IPS-NIHi11 (cell line): ENCODE measurements at regions not wholly inside any gene's neighbourhood (a gene's known extent, or its start where the extent isn't known, plus 50 kb on each side); places are given as distances from the start of the nearest gene placed in this dataset.
A peak's percentile ranks its signal among the peaks of the same experiment; 100 is the strongest.

Source experiments
- DNase-seq: peaks from one replicate; pipeline ENCODE4 v3.0.0; 2012; ENCODE audit warnings: mixed read lengths, low spot score

DNA sequence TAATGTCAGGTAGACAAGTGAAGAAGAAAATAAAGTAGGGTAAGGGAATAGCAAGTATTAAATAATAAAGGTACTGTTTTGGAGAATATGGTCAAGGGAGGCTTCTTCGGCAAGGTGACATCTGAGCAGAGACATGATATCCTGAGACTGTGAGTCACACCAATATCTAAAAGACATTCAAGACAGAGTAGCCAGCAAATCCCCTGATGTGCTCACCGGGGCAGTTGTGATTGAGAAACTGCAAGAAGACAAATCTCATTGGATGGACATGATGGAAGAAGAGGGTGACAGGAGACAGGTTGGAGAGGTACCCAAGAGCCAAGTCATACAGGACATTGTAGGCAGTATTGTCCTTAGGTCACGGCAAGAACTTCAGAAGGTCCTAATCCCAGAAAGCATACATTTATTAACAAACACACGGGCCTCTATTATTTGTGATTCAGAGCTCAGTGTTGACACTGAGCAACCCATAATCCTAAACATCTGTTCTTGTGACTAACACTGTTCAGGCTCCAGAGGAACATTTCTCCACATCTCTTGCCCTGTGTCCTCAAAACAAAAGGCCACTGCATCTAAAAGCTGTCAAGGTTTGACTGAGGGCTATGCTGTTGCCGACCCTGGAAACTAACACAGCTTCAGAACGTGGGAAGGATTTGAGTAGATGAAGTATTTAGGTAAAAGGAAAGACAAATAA lies 258.7 kb upstream of the CLINT1 start:
- DNase-seq = no peak

GRCh38 chr5:158116965-158117364 lies 258.0 kb upstream of the CLINT1 start:
- no peak for DNase-seq

GRCh38 chr5:158115468-158115867 lies 256.5 kb upstream of the CLINT1 start:
- no peak for DNase-seq

- DNase-seq = no peak
Observed at GRCh38 chr5:158108177-158108576, 249.2 kb upstream of the CLINT1 start.

- no peak for DNase-seq
Observed at GRCh38 chr5:158100373-158100888, 241.5 kb upstream of the CLINT1 start.

DNA sequence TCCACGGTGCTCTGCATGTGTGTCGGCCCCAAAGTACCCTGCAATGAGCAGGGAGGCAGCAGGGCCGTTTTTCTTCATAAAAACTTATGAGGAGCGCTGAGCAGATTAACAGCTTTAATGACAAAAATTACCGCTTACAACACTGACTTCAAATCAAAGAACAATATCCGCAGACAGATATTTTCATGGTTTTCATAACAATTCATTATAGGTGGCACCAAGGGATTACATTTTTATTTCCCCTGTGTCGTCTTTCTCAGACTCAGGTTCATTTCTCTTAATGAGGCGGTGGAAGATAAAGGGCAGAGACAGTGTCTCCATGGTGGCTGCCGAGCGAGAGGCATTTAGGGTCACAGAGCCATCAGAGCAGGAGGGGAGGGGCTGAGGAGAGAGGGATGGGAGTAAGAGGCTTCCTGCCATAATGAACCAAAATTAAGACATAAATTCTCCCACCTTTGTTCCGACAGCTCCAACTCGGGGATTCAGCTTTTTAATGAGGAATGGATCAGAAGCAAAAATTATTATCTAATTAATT lies 240.7 kb upstream of the CLINT1 start:
- no peak for DNase-seq

DNA sequence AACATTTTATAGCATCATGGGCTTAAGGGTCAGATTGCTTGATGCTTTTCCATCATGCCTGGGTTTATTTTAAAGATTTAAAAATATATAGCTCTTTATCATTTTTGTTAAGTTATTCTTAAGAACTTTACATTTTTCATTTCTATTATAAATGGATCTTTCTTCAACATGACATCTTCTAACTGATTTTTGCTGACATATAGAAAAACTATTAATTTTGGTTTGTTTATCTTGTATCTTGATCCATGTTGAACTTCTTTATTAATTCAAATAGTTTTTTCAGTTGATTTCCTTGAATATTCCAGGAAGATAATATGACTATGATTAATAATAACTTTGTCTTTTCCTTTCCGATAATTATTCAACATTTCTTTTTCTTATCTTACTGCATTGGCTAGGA lies 237.9 kb upstream of the CLINT1 start:
- no peak for DNase-seq

DNA sequence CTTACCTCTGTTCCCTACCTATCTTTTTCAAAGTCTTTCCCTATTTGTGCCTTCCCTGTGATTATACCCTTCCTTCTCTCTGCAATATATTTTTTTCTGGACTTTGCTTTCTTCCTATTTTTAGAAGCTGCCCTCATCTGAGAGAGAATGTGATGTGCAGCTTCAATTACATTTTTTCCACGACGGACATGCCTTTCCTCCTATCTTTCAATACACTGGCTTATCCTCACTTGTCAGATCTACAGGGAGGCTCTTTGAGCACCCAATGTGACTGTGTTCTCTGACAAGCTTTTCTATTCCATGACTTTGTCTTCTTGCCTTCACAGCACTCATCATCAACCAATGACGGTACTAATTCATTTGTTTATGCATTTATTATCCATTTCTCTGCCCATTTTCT lies 227.9 kb upstream of the CLINT1 start:
- DNase-seq = no peak

GRCh38 chr5:158084292-158084691 lies 225.3 kb upstream of the CLINT1 start:
- no peak for DNase-seq

GRCh38 chr5:158082696-158083287 lies 223.8 kb upstream of the CLINT1 start:
- DNase-seq = no peak

DNA sequence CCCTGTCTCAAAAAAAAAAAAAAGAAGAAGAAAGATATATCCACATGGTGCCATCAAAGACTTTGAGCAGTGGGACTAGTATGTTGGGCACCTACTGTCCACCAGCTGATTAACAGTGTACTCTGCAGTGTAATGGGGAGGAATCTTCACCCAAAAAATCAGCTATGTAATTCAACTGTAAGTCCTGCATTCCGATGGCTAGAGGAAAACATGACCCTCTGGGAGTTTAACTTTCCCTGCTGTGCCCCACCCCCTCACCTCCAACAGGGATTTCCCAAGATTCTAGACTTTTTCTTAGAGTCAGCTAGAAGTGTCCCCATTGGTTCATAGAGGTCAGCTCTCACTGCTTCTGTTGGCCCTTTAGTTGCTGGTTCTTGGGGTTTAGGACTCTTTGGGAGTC lies 221.2 kb upstream of the CLINT1 start:
- peak; percentile 43 for DNase-seq

GRCh38 chr5:158079097-158079496 lies 220.2 kb upstream of the CLINT1 start:
- no peak for DNase-seq

- DNase-seq = peak; percentile 81
Observed at GRCh38 chr5:158074992-158075769, 216.2 kb upstream of the CLINT1 start.

DNA sequence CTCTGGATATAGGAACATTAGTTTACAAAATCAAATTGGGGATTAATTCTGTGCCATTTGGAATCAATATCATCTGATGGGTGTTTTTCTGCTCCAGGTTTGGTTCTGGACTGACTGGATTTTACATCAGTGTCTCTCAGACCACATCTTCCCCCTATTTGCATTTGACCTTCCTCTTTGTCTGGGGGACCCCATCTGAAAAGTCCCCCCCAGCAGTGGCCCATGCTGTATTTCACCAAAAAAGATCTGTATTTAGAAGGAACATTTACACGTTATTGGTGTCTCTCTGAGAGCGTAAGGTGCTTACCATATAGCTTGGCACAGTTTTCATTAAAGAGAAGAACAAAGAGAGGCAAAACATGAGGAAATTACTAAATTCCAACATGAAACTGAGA lies 215.6 kb upstream of the CLINT1 start:
- DNase-seq = no peak

GRCh38 chr5:158070859-158071258 lies 211.9 kb upstream of the CLINT1 start:
- no peak for DNase-seq

GRCh38 chr5:158069838-158070237 lies 210.9 kb upstream of the CLINT1 start:
- DNase-seq = no peak

DNA sequence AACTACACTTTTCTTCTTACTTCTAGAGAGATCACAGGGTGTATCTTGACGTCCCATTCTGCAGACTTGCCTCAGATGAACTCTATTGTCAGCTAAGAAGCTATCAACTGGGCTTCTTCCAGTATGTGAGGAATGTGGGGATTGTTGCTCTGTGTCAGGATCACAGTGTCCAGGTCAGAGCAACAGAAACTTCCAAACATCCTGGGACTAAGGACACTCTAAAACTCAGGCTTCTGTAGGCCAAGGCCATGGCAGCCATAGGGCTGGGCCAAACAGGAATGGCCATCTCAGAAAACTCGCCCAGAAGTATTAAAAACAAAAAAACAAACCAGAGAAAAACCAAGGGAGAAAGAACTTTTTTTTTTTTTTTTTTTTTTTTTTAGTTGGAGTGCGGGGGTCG lies 210.0 kb upstream of the CLINT1 start:
- DNase-seq = no peak

- no peak for DNase-seq
Observed at GRCh38 chr5:158066076-158066475, 207.1 kb upstream of the CLINT1 start.

DNA sequence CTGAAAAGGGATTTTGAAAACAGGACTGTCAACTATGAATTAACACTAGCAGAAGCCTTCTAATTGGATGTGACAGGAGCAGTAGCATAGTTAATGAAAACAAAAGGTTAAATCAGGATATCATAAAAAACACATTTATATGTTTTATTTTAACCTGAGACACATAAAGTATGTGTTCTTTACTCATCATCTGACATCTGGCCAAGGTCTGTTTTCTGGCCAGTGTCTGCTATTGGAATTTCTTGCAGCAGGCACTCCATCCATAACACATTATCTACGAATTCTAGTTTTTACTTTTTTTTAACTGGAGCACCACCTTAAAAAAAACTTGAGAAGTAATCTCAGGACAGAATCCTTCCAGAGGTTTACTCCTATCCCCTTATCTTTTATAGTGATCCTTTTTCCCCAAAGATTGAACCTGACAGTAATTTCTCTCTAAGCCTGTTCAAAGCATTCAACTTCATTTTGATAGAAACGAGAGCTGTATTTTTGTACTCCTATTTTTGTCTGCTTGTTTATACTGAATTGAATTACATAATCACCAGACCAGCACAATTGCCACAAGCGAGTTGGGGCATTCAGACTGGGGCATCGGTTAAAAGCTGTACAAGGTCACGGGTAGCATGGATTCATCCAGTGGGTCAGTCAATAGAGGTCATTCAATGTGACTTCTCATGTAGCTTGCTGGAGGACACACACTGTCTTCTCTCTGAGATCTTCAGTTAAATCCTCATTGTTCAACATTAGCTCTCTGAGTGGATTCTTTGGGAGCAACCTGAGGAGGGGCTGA lies 205.6 kb upstream of the CLINT1 start:
- DNase-seq = no peak

DNA sequence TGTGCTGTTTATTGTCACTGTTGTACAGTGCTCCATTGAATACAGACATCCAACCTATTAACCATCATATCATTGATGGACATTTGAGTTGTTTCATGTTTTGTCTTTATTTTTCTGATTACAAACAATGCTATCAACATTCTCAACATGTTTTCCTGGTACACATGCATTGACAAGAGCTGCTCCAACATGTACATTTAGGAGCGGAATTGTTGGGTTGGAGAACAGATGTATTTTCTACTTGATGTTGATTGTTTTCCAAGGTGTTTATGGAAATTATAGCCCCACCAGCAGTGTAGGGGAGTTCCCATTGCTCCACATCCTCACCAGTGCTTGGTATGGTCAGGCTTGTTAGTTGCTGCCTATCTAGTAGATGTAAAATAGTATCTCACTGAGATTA lies 204.1 kb upstream of the CLINT1 start:
- no peak for DNase-seq

DNA sequence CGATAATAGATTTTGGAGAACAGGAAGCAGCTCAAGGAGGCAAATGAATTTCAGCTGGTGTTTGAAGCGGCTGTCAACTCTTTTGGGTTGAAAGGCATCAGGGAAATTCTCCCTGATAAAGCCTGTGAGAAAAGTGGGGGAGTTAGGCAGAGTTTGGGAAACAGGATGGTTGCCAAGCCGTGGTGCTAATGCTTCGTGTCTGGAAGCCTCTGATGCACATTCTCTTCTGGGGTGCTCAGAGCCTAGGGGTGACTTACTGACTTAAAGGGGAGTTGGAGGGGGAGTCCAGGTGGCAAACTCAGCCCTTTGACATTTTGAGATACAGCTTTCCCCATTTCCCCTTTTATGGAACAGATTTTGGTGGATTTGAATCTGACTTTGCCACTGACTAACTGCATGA lies 202.5 kb upstream of the CLINT1 start:
- DNase-seq = no peak

GRCh38 chr5:158060212-158060611 lies 201.3 kb upstream of the CLINT1 start:
- no peak for DNase-seq
